GM12873 (cell line): ENCODE measurements at regions not wholly inside any gene's neighbourhood (a gene's known extent, or its start where the extent isn't known, plus 50 kb on each side); places are given as distances from the start of the nearest gene placed in this dataset.

Source experiments
- CTCF ChIP-seq: IDR thresholded peaks from 2 replicates; pipeline ENCODE4 v1.5.1; 2012; ENCODE audit warnings: low read depth, mild to moderate bottlenecking, moderate library complexity, low read length, control low read depth; ENCODE audit not compliant: insufficient read depth; ENCODE audit errors: missing control alignments

GRCh38 chr2:120538691-120539423 is 192.9 kb downstream of the INHBB start:
- TF ChIP-seq CTCF: no peak

DNA sequence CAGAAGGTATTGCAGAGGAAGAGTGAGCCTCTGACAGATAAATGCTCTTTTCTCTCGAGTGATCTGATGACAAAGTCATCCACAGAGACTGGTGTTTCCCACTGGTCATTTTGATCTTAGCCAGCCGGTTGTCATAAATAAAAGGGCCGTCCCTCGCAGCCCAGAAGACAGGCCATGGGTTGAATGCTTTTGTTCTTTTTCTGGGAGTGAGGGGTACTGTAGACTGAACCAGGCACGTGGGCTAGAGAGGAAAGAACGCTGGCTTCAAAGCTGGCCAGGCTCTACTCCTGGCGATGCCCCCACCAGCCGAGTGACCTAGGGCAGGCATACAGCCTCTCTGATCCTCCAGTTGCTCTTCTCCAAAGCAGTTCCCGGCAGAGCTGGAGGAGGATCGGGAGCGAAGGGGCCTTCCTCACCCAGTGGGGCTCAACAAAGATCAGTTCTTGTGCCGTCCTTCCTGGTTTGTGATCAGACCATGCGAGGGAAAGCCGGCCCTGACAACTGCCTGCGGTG is 193.5 kb downstream of the INHBB start:
- no peak for TF ChIP-seq CTCF

DNA sequence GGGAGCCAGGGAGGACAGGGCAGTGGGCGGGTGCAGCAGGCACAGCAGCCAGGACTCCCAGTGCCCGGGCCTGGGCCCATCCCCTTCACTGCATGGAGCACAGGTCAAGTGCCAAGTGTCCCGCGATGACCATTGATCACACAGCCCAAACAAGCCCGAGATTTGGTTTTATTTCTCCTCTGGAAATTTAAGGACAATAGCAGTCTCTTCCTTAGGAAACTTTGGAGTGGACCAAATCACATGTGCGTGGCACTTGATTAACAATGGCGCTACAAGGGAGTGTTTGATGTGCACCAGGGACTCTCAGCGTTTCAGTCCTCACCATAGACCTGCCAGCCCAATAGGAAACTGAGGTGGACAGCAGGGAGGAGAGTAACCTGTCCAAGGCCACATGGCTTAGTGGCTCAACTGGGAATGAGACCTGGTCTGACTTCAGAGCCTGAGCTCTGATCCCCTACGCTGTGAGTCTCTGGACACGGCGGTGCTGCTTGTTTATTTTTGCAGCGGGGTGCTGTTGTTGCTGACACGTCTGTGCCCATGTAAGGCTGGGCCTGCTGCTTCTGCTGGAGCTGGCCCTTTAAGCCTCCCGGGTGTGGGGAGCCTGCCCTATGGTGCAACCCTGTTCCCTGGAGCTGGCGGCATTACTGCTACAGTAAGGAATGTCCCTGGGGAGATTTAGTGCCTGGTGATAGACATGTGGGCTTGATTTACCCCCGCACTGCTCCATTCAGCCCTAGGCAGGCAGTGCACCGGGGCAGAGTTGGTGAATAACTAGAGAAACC is 194.2 kb downstream of the INHBB start:
- no peak for TF ChIP-seq CTCF

GRCh38 chr2:120540719-120541552 is 194.7 kb upstream of the GLI2 start:
- no peak for TF ChIP-seq CTCF

- no peak for TF ChIP-seq CTCF
Observed at GRCh38 chr2:120541553-120541932, 194.1 kb upstream of the GLI2 start.

DNA sequence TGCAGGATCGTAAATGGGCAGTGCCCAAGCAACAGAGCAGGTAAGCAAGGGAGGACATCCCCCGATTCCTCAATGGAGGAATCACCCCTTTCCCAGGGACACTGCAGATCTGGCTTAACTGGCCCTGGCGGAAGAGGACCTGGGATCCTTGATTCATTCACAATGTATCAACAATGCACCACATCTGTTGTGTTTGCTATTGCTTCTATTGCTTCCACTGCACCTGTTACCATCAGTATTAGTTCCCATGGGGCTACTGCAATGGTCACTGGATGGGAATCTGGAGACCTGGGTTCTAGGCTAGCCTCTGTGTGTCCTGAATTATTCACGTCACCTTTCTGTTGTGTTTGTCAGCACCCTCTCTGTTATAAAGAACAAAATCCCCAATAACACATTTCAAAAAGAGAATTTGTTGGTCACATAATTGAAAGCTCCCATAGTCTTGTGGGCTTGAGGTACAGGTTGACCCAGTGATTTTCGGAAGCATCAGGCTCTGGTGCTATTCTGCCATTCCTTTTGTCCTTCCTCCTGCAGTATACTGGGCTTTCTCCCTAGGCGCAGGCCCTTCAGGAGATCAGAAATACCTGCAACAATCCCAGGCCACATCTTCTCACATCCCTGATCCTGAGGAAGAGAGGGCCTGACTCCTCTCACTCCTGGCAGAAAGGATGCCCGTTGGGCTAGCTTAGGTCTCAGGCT is 193.5 kb upstream of the GLI2 start:
- TF ChIP-seq CTCF: no peak
